ENCODE measurements at regions not wholly inside any gene's neighbourhood (a gene's known extent, or its start where the extent isn't known, plus 50 kb on each side); places are given as distances from the start of the nearest gene placed in this dataset.

DNA sequence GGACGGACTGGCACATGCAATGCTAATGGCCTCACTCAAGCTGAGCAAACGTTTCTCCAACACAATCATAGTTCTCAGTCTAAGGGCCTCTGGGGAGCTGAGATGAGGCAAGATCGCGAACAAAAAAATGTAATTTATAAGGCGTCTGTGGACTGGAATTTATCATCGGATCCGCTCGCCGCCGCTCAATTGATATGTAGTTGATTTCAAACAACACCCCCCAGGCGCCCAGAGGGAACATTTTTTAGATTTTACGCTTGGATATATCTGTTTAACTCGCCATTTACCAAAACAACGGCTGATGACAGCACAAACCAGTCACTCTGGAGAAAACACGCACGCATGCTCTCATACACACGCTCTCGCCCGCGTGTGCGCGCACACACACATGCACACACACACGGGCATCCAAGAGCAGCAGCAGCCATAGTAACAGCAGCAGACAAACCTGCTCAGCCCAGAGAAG lies 335.8 kb downstream of the SMAD2 start:
- no peak for ATAC-seq
- Histone ChIP-seq H3K9me3 (replicated peaks; ENCODE audit: control insufficient read depth, insufficient read depth, low read depth, low read length) (no peaks in the 10 kb centered on the region), H2AFZ (ENCODE audit: low read depth, low read length) (no peak overlapping the region), H3K9ac (ENCODE audit: insufficient read depth in 1 of 2, low read depth in 2 of 2, low read length in 2 of 2) (no peak overlapping the region), H3K36me3 (ENCODE audit: control insufficient read depth, insufficient read depth, low read length) (no peaks in the 10 kb centered on the region), H3K4me1 (replicated peaks in 1 of 2; ENCODE audit: control insufficient read depth in 2 of 2, insufficient read depth in 2 of 2, low read length in 2 of 2) (no peaks in the 10 kb centered on the region), H3K79me2 (ENCODE audit: control insufficient read depth, insufficient read depth, low read length) (no peaks in the 10 kb centered on the region), H3K4me2 (ENCODE audit: insufficient read depth, low read length) (no peak overlapping the region), H3K9me1 (ENCODE audit: control insufficient read depth, insufficient read depth, low read length) (no peaks in the 10 kb centered on the region), H3K4me3 (no peak overlapping the region), H3K27ac (ENCODE audit: extremely low read depth, low read depth, low read length) (no peak overlapping the region), H3K27me3 (ENCODE audit: control insufficient read depth in 2 of 2, insufficient read depth in 2 of 2, low read length in 2 of 2) (peaks cover 0 to 6% of the 10 kb centered on the region in 2 experiments; a peak in 2 of 5 replicates), H4K20me1 (replicated peaks; ENCODE audit: control insufficient read depth, insufficient read depth, low read length) (no peaks in the 10 kb centered on the region)
- WGBS (ENCODE audit: insufficient coverage, low coverage, missing lambda C conversion rate), result 21% methylated on average over 15 of the region's 23 CpGs
- no peak for TF ChIP-seq CBFA2T3 (IDR thresholded peaks at IDR 0.05)
- POLR2A ChIA-PET, result no interaction called here
- CTCF ChIA-PET (ENCODE audit: low intra/inter-chr PET ratio), result interaction anchor here (2.7 kb wide), 1 partner anchor 155 kb away, joined by 18 read pairs; no protein-coding TSS in a partner anchor
- FAIRE-seq, result no peak
- no TSS peak for BruUV-seq (replicated peaks)
- intact Hi-C loops (cut with micrococcal nuclease), result no loop called here
- in situ Hi-C loops (cut with MboI), result loop anchor here (10.0 kb wide), 1 partner anchor 150 kb away; no protein-coding TSS in a partner anchor
- DNase-seq (ENCODE audit: extremely low read depth in 1 of 4, low spot score in 3 of 4), result no peak

DNA sequence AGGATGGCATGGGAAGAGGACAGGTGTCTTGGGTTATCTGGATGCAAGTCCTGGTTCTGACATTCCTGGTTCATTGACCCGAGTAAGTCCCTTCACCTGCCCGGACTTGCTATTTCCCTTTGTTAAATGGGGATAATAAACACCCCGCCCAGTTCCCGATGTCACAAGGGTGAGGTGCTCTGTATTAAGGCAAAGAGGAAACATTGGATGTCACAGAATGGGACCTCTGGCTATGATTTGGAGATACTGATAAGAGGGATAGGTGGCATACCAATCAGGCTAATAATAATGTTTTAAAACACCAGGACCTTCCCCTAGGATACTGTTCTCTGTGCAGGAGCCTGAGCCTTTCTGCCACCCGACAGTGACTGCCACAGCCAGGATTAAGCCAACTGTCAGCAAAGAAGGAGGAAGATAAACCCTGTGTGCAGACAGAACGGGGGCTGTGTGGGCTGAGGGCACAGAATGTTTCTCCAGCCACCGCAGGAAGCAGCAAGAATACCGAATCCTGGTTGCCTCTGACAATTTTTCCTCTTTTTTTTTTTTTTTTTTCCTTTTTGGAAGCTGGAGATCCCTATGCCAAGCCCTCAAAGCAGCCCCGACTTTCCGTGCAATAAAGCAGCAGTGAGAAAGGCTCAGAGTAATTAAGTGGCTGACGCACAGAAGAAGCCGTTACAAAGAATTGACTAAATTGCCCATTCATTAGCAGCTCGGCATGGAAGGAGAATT lies 336.6 kb downstream of the SMAD2 start:
- H3K79me2 ChIP-seq (ENCODE audit: control insufficient read depth, insufficient read depth, low read length), result no peaks in the 10 kb centered on the region
- no peak overlapping the region for H3K4me2 ChIP-seq (ENCODE audit: insufficient read depth, low read length)
- ChIA-PET POLR2A (interaction anchor here (0.6 kb wide), 1 partner anchor 319 kb away, joined by 3 read pairs; no protein-coding TSS in a partner anchor), CTCF (ENCODE audit: low intra/inter-chr PET ratio) (no interaction called here)
- no peaks in the 10 kb centered on the region for H3K9me1 ChIP-seq (ENCODE audit: control insufficient read depth, insufficient read depth, low read length)
- in situ Hi-C loops (cut with MboI), result loop anchor here (10.0 kb wide), 1 partner anchor 151 kb away; no protein-coding TSS in a partner anchor
- intact Hi-C loops (cut with micrococcal nuclease), result no loop called here
- no peaks in the 10 kb centered on the region for H4K20me1 ChIP-seq (replicated peaks; ENCODE audit: control insufficient read depth, insufficient read depth, low read length)
- no peaks in the 10 kb centered on the region for H3K9me3 ChIP-seq (replicated peaks; ENCODE audit: control insufficient read depth, insufficient read depth, low read depth, low read length)
- no peak overlapping the region for H3K9ac ChIP-seq (ENCODE audit: insufficient read depth in 1 of 2, low read depth in 2 of 2, low read length in 2 of 2)
- 4% methylated on average over 10 of the region's 13 CpGs for WGBS (ENCODE audit: insufficient coverage, low coverage, missing lambda C conversion rate)
- DNase-seq (ENCODE audit: extremely low read depth in 1 of 4, low spot score in 3 of 4), result no peak
- FAIRE-seq, result no peak
- H3K27me3 ChIP-seq (ENCODE audit: control insufficient read depth in 2 of 2, insufficient read depth in 2 of 2, low read length in 2 of 2), result peaks cover 0 to 6% of the 10 kb centered on the region in 2 experiments; a peak in 2 of 5 replicates
- ATAC-seq, result no peak
- no peak overlapping the region for H2AFZ ChIP-seq (ENCODE audit: low read depth, low read length)
- H3K27ac ChIP-seq (ENCODE audit: extremely low read depth, low read depth, low read length), result no peak overlapping the region
- H3K4me3 ChIP-seq, result no peak overlapping the region
- no peaks in the 10 kb centered on the region for H3K36me3 ChIP-seq (ENCODE audit: control insufficient read depth, insufficient read depth, low read length)
- BruUV-seq (replicated peaks), result no TSS peak
- no peaks in the 10 kb centered on the region for H3K4me1 ChIP-seq (replicated peaks in 1 of 2; ENCODE audit: control insufficient read depth in 2 of 2, insufficient read depth in 2 of 2, low read length in 2 of 2)
- TF ChIP-seq, protein P1, sequence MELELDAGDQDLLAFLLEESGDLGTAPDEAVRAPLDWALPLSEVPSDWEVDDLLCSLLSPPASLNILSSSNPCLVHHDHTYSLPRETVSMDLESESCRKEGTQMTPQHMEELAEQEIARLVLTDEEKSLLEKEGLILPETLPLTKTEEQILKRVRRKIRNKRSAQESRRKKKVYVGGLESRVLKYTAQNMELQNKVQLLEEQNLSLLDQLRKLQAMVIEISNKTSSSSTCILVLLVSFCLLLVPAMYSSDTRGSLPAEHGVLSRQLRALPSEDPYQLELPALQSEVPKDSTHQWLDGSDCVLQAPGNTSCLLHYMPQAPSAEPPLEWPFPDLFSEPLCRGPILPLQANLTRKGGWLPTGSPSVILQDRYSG (tag; conservative IDR thresholded peaks at IDR 0.05; ENCODE audit: low read depth), result no peak
- no peak for TF ChIP-seq YY1 (IDR thresholded peaks at IDR 0.05; ENCODE audit: borderline replicate concordance in 1 of 3, control insufficient read depth in 1 of 3, extremely low read depth in 1 of 3, insufficient read depth in 3 of 3, insufficient read length in 1 of 3, insufficient replicate concordance in 2 of 3, low read depth in 1 of 3, low read length in 2 of 3)
- no peak for TF ChIP-seq NFRKB (IDR thresholded peaks at IDR 0.05; ENCODE audit: low read depth)
- TF ChIP-seq SRF (CRISPR knock-in tag; IDR thresholded peaks at IDR 0.05), result no peak
- TF ChIP-seq MXI1 (IDR thresholded peaks at IDR 0.05; ENCODE audit: low read depth, low read length), result no peak
- TF ChIP-seq PTRF (tag; IDR thresholded peaks at IDR 0.05), result no peak
- TF ChIP-seq RBM14 (IDR thresholded peaks at IDR 0.05; ENCODE audit: borderline replicate concordance, insufficient read depth, low read depth, low read length), result no peak
- no peak for TF ChIP-seq KHSRP (IDR thresholded peaks at IDR 0.05)
- no peak for TF ChIP-seq SMAD1 (IDR thresholded peaks at IDR 0.05; ENCODE audit: low read depth, low read length, partially characterized antibody)
- TF ChIP-seq PCBP2 (IDR thresholded peaks at IDR 0.05; ENCODE audit: low read depth, low read length, poor library complexity, severe bottlenecking), result no peak
- TF ChIP-seq HNRNPLL (IDR thresholded peaks at IDR 0.05; ENCODE audit: low read depth, low read length, poor library complexity, severe bottlenecking), result no peak
- no peak for TF ChIP-seq MCM3 (IDR thresholded peaks at IDR 0.05)
- no peak for TF ChIP-seq CSDE1 (IDR thresholded peaks at IDR 0.05)
- TF ChIP-seq PURB (CRISPR knock-in tag; IDR thresholded peaks at IDR 0.05; ENCODE audit: low read depth), result no peak

Measured in K562 (cell line).